ENCODE measurements at regions not wholly inside any gene's neighbourhood (a gene's known extent, or its start where the extent isn't known, plus 50 kb on each side); places are given as distances from the start of the nearest gene placed in this dataset.

- TF ChIP-seq CTCF (conservative IDR thresholded peaks at IDR 0.05), result no peak
- no peak for TF ChIP-seq EZH2 (IDR thresholded peaks at IDR 0.05; ENCODE audit: low read depth)
Measured at GRCh38 chr1:96090134-96090533, 631.5 kb upstream of the PTBP2 start.

All from PC-9 (cell line).